ENCODE measurements at regions not wholly inside any gene's neighbourhood (a gene's known extent, or its start where the extent isn't known, plus 50 kb on each side); places are given as distances from the start of the nearest gene placed in this dataset.

- no peak for DNase-seq (ENCODE audit: low read depth)
These were observed 455.4 kb downstream of the EBF1 start for GRCh38 chr5:158644301-158644700.

- DNase-seq (ENCODE audit: low read depth), result no peak
These were observed 455.9 kb downstream of the EBF1 start for GRCh38 chr5:158643840-158644239.

GRCh38 chr5:158642879-158643278, 456.8 kb downstream of the EBF1 start:
- no peak for DNase-seq (ENCODE audit: low read depth)

GRCh38 chr5:158641016-158641415, 458.7 kb downstream of the EBF1 start:
- DNase-seq (ENCODE audit: low read depth), result no peak

GRCh38 chr5:158640593-158640980, 459.1 kb downstream of the EBF1 start:
- DNase-seq (ENCODE audit: low read depth), result no peak

- no peak for DNase-seq (ENCODE audit: low read depth)
These were observed 459.7 kb downstream of the EBF1 start for GRCh38 chr5:158639881-158640592.

- DNase-seq (ENCODE audit: low read depth), result no peak
These were observed 461.3 kb downstream of the EBF1 start for GRCh38 chr5:158638396-158638795.

- DNase-seq (ENCODE audit: low read depth), result no peak
These were observed 462.7 kb downstream of the EBF1 start for GRCh38 chr5:158637039-158637438.

GRCh38 chr5:158635565-158635964, 464.2 kb downstream of the EBF1 start:
- DNase-seq (ENCODE audit: low read depth), result no peak

GRCh38 chr5:158634714-158635113, 465.0 kb downstream of the EBF1 start:
- no peak for DNase-seq (ENCODE audit: low read depth)

GRCh38 chr5:158629591-158630312, 470.0 kb downstream of the EBF1 start:
- DNase-seq (ENCODE audit: low read depth), result no peak

- no peak for DNase-seq (ENCODE audit: low read depth)
These were observed 473.0 kb downstream of the EBF1 start for GRCh38 chr5:158626718-158627117.

GRCh38 chr5:158623971-158624370, 475.7 kb downstream of the EBF1 start:
- no peak for DNase-seq (ENCODE audit: low read depth)

- no peak for DNase-seq (ENCODE audit: low read depth)
These were observed 478.3 kb downstream of the EBF1 start for GRCh38 chr5:158621391-158621790.

- no peak for DNase-seq (ENCODE audit: low read depth)
These were observed 480.5 kb downstream of the EBF1 start for GRCh38 chr5:158619083-158619788.

GRCh38 chr5:158618256-158618655, 481.5 kb downstream of the EBF1 start:
- no peak for DNase-seq (ENCODE audit: low read depth)

- DNase-seq (ENCODE audit: low read depth), result no peak
These were observed 483.0 kb downstream of the EBF1 start for GRCh38 chr5:158616707-158617106.

- DNase-seq (ENCODE audit: low read depth), result no peak
These were observed 484.8 kb downstream of the EBF1 start for GRCh38 chr5:158614951-158615350.

GRCh38 chr5:158611581-158611980, 488.1 kb downstream of the EBF1 start:
- no peak for DNase-seq (ENCODE audit: low read depth)

- no peak for DNase-seq (ENCODE audit: low read depth)
These were observed 489.7 kb downstream of the EBF1 start for GRCh38 chr5:158610051-158610415.

GRCh38 chr5:158609333-158610050, 490.2 kb downstream of the EBF1 start:
- DNase-seq (ENCODE audit: low read depth), result no peak

GRCh38 chr5:158607088-158607487, 492.6 kb downstream of the EBF1 start:
- DNase-seq (ENCODE audit: low read depth), result no peak

- no peak for DNase-seq (ENCODE audit: low read depth)
These were observed 493.5 kb downstream of the EBF1 start for GRCh38 chr5:158606233-158606632.

Data from activated T-cell treated with anti-CD3 and anti-CD28 coated beads for 1 hour (primary cell).